ENCODE measurements at regions not wholly inside any gene's neighbourhood (a gene's known extent, or its start where the extent isn't known, plus 50 kb on each side); places are given as distances from the start of the nearest gene placed in this dataset.

- no peak for DNase-seq
These were observed 107.1 kb upstream of the TPM1 start for GRCh38 chr15:62935300-62936081.

- DNase-seq, result no peak
These were observed 103.7 kb upstream of the TPM1 start for GRCh38 chr15:62938825-62939224.

GRCh38 chr15:62940093-62940754 is 102.3 kb upstream of the TPM1 start:
- no peak for DNase-seq

- DNase-seq, result peak; percentile 14
These were observed 101.7 kb upstream of the TPM1 start for GRCh38 chr15:62940755-62941361.

- no peak for DNase-seq
These were observed 100.8 kb upstream of the TPM1 start for GRCh38 chr15:62941699-62942098.

- no peak for DNase-seq
These were observed 100.1 kb upstream of the TPM1 start for GRCh38 chr15:62942428-62942827.

GRCh38 chr15:62945063-62945462 is 97.5 kb upstream of the TPM1 start:
- DNase-seq, result no peak

- DNase-seq, result no peak
These were observed 96.8 kb upstream of the TPM1 start for GRCh38 chr15:62945760-62946159.

GRCh38 chr15:62946940-62947339 is 95.6 kb upstream of the TPM1 start:
- DNase-seq, result no peak

GRCh38 chr15:62950462-62950931 is 92.0 kb upstream of the TPM1 start:
- DNase-seq, result no peak

GRCh38 chr15:62951481-62951880 is 91.1 kb upstream of the TPM1 start:
- DNase-seq, result no peak

- DNase-seq, result no peak
These were observed 89.5 kb upstream of the TPM1 start for GRCh38 chr15:62953021-62953420.

- DNase-seq, result no peak
These were observed 89.0 kb upstream of the TPM1 start for GRCh38 chr15:62953496-62954045.

GRCh38 chr15:62957130-62957529 is 85.4 kb upstream of the TPM1 start:
- DNase-seq, result no peak

GRCh38 chr15:62958528-62959363 is 83.8 kb upstream of the TPM1 start:
- no peak for DNase-seq

- no peak for DNase-seq
These were observed 81.4 kb upstream of the TPM1 start for GRCh38 chr15:62961134-62961533.

- DNase-seq, result no peak
These were observed 80.2 kb upstream of the TPM1 start for GRCh38 chr15:62962101-62962995.

GRCh38 chr15:62964251-62964650 is 78.3 kb upstream of the TPM1 start:
- no peak for DNase-seq

GRCh38 chr15:62966294-62967078 is 76.1 kb upstream of the TPM1 start:
- no peak for DNase-seq

GRCh38 chr15:62968699-62969098 is 73.8 kb upstream of the TPM1 start:
- DNase-seq, result no peak

Data from stimulated activated CD4-positive, alpha-beta T cell treated with anti-CD3 and anti-CD28 coated beads, Interleukin-4, amount 100 ng/mL, for 24 hours (primary cell).